Astrocyte (in vitro differentiated cells and primary cell): ENCODE measurements at regions not wholly inside any gene's neighbourhood (a gene's known extent, or its start where the extent isn't known, plus 50 kb on each side); places are given as distances from the start of the nearest gene placed in this dataset.

ENCODE experiments used
- EZH2 ChIP-seq: IDR thresholded peaks from 2 replicates; pipeline ENCODE4 v1.6.1; 2012; ENCODE audit warnings: mild to moderate bottlenecking, low read length, inconsistent platforms; ENCODE audit not compliant: insufficient read depth
- TF ChIP-seq, protein P1 (sequence below): IDR thresholded peaks from 2 replicates; pipeline ENCODE4 v1.5.1; 2011; ENCODE audit warnings: low read depth, mild to moderate bottlenecking, inconsistent platforms, low read length, moderate library complexity; ENCODE audit not compliant: insufficient read depth

DNA sequence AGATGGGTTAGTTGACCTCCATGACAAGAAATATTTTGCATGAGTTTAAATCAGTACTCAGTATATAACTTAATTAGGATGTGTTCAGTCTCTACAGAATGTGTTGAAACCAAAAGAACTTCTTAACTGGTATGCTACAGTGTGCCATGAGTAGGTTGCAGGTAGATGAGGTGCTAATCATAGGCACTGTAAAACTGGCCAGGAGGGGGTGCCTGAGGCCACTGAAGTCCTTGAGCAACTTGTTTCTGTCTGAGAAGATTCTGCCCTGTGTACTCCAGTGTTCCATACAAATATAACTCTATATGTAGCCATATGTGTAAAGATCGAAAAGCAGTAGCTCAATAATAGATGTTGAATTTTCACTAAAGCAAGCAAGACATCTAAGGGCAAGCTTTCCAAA is 549.2 kb upstream of the KLF12 start:
- TF ChIP-seq EZH2, result no peak
- TF ChIP-seq, protein P1, sequence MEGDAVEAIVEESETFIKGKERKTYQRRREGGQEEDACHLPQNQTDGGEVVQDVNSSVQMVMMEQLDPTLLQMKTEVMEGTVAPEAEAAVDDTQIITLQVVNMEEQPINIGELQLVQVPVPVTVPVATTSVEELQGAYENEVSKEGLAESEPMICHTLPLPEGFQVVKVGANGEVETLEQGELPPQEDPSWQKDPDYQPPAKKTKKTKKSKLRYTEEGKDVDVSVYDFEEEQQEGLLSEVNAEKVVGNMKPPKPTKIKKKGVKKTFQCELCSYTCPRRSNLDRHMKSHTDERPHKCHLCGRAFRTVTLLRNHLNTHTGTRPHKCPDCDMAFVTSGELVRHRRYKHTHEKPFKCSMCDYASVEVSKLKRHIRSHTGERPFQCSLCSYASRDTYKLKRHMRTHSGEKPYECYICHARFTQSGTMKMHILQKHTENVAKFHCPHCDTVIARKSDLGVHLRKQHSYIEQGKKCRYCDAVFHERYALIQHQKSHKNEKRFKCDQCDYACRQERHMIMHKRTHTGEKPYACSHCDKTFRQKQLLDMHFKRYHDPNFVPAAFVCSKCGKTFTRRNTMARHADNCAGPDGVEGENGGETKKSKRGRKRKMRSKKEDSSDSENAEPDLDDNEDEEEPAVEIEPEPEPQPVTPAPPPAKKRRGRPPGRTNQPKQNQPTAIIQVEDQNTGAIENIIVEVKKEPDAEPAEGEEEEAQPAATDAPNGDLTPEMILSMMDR, result no peak
